ELF-1 (cell line): ENCODE measurements at regions not wholly inside any gene's neighbourhood (a gene's known extent, or its start where the extent isn't known, plus 50 kb on each side); places are given as distances from the start of the nearest gene placed in this dataset.
A peak's percentile ranks its signal among the peaks of the same experiment; 100 is the strongest.
"Not testable (repeated sequence)": the region's sequence is repeated elsewhere in the genome, so short reads cannot be mapped to it uniquely, and the experiment has no call there.

Source experiments
- DNase-seq: peaks from one replicate; pipeline ENCODE4 v3.0.0-alpha.2; 2016; ENCODE audit warnings: low read depth, low spot score

DNA sequence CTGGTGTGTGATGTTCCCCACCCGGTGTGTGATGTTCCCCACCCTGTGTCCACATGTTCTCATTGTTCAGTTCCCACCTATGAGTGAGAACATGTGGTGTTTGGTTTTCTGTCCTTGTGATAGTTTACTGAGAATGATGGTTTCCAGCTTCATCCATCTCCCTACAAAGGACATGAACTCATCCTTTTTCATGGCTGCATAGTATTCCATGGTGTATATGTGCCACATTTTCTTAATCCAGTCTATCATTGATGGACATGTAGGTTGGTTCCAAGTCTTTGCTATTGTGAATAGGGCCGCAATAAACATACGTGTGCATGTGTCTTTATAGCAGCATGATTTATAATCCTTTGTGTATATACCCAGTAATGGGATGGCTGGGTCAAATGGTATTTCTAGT lies 201.5 kb upstream of the IRAK1BP1 start:
- not testable (repeated sequence) for DNase-seq

DNA sequence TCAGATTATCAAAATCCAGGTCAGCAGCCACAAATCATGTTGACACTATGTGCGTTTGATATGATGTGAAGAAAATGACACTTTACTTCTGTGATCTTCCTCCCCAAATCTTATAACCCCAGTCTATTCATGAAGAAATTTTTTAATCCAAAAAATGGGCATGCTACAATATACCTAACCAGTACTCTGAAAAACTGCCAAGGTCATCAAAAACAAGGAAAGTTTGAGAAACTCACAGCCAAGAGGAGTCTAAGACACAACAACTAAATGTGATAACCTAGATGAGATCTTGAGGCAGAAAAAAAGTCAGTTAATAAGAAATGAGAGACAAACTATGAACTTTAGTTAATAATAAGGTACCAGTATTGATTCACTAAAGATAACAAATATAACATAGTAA lies 200.6 kb upstream of the IRAK1BP1 start:
- no peak for DNase-seq

DNA sequence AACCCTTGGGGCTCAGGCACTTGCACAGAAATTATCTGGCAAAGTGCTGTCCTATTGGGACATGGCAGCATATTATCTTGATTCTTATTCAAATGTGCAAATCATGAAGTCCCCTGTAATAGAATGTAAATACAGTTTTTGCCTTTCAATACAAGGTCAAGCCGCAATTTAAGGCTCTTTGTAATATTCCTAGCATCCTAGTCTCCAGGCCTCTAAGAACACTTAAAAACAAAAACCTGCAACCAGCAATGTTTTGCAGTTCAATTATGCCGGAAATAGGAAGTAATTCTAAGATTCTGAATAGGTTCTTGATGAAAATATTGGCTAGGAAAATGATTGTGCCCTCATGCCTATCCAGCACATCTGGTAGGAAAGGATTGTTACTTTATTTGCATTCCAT lies 197.2 kb upstream of the IRAK1BP1 start:
- no peak for DNase-seq

DNA sequence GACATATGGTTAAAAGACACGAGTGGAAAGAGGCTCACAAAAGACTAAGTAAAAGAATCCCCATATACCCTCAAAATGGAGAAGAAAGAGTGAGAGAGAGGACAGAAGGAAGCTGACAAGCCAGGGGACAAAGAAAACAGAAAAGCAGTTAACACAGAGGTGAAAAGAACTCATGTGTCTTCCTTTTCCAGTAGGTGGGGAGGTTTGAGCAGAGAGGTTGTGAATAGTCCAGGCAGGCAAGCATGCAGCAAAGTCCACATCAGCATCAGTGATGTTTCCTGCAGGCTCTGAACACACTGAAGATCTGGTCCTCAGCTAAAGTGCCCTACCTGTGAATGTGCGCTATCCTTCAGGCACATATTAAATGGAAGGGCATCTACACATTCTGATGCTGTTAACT lies 196.5 kb upstream of the IRAK1BP1 start:
- peak; percentile 2 for DNase-seq

DNA sequence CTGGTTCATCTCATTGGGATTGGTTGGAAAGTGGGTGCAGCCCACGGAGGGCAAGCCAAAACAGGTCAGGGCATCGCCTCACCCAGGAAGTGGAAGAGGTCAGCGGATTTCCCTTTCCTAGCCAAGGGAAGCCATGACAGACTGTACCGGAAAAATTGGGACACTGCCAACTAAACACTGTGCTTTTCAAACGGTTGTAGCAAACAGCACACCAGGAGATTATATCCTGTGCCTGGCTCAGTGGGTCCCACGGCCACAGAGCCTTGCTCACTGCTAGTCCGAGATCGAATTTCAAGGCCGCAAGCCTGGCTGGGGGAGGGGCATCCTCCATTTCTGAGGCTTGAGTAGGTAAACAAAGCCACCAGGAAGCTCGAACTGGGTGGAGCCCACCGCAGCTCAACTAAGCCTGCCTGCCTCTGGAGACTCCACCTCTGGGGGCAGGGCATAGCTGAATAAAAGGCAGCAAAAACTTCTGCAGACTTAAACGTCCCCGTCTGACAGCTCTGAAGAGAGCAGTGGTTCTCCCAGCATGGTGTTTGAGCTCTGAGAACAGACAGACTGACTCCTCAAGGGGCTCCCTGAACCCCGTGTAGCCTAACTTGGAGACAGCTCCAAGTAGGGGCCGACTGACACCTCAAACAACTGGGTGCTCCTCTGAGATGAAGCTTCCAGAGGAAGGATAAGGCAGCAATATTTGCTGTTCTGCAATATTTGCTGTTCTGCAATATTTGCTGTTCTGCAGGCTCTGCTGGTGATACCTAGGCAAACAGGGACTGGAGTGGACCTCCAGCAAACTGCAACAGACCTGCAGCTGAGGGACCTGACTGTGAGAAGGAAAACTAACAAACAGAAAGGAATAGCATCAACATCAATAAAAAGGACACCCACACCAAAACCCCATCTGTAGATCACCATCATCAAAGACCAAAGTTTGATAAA lies 191.0 kb upstream of the IRAK1BP1 start:
- peak; percentile 2 for DNase-seq

DNA sequence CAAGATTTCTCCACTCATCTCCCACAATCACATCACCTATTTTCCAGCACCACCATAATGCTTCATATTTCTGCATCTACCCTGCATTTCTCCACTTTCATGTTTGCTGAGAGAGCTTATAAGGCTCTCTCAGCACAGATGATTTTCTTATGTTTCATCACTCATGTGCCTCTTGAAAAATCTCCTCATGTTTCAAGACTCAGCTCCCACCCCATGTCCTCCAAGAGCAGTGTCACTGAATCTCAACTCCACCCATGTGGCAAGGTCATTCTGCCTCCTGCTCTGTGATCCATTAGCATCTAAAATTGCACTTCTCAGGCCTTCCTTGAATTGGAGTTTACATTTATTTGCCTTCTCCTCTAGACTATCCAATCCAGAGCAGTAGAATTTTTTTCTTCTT lies 178.7 kb upstream of the IRAK1BP1 start:
- no peak for DNase-seq

DNA sequence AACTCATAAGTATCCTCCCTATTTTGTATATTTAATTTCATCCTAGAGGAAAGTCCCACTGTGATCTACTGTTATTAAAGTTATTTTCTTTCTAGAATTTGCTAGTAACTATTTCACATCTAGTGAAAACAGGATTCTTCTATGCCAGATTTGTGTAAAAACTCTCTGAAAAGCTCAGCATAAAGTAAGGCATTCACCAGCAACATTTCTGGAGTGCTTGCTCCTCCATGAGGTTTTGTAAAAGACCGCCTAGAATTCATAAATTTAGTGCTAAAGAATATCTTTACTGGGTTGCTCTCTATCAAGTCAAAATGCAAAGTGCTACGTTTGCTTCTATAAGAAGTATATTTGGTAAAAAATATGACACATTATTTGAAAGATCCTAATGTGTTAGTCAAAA lies 173.5 kb upstream of the IRAK1BP1 start:
- DNase-seq: no peak

DNA sequence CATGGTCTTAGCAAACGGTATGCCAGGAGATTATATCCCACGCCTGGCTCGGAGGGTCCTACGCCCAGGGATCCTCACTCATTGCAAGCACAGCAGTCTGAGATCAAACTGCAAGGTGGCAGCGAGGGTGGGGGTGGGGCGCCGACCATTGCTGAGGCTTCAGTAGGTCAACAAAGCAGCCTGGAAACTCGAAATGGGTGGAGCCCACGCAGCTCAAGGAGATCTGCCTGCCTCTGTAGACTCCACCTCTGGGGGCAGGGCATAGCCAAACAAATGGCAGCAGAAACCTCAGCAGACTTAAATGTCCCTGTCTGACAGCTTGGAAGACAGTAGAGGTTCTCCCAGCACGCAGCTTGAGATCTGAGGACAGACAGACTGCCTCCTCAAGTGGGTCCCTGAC lies 172.7 kb upstream of the IRAK1BP1 start:
- not testable (repeated sequence) for DNase-seq

DNA sequence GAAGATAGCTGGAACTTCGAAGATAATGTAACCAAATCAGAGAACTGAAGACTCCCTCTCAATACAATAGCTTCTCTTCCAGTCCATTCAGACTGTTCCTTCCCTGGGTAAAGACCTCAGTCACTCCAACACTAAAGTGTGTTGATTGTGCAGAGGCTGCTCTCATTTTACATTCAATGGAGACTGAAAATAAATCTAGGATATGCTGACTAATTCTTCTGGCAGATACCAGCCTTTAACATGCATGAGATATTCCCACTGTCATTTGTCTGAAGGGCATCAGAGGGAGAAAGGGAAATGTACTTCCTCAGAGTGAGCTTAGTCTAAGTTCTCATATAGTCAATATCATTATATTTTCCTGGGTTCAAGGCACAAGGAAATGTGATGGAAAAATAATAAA lies 166.4 kb upstream of the IRAK1BP1 start:
- no peak for DNase-seq

DNA sequence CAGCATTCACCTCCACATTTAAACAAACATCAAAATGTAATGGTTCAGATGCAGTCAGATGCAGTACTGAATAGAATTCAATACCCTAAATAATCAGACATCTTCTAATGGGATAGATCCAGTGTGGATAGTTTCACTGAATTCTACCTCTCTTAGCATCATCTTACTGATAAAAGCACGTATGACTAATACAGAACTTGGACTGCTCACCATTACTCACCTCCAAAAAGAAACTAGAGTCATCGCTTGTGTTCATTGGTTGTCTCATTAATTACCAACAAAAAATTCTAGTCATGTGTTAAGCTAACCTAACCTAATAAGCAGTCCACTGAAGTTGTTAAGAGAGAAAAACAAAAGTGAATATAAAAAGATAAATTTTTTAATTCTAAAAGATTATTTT lies 165.9 kb upstream of the IRAK1BP1 start:
- DNase-seq: no peak

DNA sequence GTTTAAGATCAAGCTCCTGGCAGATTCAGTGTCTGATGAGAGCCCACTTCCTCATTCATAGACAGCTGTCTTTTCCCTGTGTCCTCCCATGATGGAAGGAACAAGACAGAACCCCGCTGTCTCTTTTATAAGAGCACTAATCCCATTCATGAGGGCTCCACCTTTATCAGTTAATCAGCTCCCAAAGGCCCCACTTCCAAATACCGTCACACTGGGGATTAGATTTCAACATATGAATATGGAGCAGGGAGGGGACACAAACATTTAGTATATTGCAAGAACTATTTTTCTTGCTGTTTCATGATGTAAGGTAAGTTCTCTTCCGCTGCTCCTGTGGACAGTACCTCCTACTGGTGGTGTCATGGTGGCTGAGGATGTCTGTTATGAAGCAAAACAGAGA lies 158.3 kb upstream of the IRAK1BP1 start:
- DNase-seq: no peak

DNA sequence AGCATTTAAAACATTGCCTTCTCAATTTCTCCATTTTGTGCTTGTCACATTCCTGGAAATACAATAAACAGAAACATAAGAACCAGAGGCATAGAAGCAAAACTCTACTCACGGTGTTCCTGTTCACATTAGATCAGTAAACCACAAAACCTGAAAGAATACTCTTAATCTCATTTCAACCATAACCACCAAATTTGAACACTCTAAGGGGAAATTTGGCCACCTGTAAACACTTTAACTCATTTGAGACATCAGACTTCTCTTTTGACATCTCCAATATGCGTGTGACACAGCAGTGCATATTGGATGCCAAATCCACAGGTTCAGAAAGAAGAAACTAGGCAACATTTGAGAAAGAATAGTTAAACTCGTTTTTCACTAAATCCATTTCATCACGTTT lies 153.8 kb upstream of the IRAK1BP1 start:
- no peak for DNase-seq

DNA sequence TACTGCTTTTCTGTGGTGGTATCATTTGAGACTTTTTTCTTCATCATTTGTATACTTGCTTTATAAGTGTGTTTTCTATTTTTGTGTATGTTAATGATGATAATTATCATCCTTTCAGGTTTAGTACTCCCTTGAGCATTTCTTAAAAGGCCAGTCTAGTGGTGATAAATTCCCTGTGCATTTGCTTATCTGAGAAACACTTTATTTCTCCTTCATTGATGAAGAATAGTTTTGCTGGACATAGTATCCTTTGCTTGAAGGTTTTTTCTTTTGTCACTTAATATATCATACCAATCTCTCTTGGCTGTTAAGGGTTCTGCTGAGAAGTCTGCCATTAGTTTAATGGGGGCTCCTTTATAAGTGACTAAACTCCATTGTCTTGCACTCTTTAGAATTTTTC lies 123.2 kb upstream of the IRAK1BP1 start:
- DNase-seq: no peak

DNA sequence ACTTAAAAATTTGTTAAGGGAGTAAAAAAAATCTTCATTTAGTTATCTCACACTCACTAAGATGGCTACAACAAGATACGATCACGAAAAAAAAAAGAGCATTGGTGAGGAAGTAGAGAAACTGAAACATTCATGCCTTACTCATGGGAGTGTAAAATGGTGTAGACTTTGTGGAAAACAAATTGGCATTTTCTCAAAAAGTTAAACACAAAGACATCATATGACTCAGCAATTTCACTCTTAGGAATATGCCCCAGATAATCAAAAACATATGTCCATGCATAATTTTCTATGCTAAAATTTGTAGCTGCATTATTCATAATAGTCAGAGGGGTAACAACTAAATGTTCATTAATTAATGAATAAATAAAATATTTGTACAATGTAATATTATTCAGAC lies 120.9 kb upstream of the IRAK1BP1 start:
- no peak for DNase-seq

DNA sequence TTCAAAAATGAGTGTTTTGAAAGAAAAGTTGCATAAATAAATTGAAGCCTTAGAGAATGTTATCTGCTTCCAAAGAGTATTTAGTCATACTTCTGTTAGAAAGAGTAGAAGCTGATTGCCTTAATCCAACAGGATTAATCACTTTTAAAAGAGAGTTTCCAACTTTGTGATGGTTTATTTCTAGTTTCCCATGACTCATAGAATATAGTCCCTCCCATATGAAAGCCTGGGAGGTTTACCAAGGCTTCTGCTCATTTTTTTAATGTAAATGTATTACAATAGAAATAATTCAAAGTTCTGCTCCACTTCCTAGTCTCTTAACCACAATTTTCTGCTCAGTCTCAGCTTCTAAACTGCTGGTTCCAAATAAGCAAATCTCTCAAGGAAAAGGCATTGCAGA lies 118.0 kb upstream of the IRAK1BP1 start:
- DNase-seq: no peak

DNA sequence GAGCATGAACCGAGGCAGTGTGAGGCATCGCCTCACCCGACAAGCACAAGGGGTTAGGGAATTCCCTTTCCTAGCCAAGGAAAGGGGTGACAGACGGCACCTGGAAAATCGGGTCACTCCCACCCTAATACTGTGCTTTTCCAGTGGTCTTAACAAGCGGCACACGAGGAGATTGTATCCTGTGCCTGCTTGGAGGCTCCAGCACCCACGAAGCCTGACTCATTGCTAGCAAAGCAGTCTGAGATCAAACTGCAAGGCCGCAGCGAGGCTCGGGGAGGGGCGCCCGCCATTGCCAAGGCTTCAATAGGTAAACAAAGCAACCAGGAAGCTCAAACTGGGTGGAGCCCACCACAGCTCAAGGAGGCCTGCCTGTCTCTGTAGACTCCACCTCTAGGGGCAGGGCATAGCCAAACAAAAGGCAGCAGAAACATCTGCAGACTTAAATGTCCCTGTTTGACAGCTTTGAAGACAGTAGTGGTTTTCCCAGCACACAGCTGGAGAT lies 109.0 kb upstream of the IRAK1BP1 start:
- DNase-seq: not testable (repeated sequence)

DNA sequence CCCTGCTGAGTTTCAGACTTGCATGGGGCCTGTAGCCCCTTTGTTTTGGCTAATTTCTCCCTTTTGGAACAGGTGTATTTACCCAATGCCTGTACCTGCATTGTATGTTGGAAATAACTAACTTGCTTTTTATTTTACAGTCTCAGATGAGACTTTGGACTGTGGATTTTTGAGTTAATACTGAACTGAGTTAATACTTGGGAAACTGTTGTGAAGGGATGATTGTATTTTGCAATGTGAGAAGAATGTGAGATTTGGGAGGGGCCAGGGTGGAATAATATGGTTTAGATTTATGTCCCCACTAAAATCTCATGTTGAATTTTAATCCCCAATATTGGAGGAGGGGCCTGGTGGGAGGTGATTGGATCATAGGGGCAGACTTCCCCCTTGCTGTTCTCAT lies 99.1 kb upstream of the IRAK1BP1 start:
- no peak for DNase-seq

DNA sequence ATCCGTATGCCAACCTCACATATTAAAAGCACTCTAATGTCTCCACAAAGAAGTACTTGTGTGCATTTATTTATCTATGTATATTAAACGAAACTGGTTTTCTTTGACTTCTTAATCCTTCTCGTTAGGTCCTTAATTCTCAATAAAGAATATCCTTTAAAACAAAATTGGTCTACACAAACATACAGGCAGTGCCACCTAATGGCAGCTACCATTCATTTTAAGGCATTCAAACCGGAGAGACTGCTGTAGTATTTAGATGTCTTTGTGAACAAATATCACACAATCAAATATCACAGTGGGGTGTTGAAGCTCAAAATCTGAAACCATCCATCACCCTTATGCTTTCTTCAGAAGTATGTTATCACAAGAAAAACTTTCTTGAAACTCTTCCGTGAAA lies 96.6 kb upstream of the IRAK1BP1 start:
- no peak for DNase-seq

DNA sequence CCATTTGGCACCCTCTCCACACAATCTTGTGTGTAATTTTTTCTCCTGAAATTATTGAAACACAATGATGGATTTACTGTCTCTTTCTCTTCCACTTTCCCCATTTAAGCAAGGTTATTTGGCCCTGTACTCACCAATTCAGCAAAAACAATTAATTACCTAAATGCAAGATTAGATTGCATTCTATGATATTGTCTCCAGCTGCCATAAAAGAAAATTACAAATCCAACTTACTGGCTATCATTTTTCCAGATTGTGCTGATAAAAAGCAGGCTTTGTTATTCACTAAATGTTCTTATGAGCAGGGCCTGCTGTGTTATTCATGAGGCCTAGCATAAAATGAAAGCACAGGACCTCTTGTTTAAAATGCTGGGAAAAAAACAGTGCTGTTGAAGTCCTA lies 95.8 kb upstream of the IRAK1BP1 start:
- DNase-seq: no peak

DNA sequence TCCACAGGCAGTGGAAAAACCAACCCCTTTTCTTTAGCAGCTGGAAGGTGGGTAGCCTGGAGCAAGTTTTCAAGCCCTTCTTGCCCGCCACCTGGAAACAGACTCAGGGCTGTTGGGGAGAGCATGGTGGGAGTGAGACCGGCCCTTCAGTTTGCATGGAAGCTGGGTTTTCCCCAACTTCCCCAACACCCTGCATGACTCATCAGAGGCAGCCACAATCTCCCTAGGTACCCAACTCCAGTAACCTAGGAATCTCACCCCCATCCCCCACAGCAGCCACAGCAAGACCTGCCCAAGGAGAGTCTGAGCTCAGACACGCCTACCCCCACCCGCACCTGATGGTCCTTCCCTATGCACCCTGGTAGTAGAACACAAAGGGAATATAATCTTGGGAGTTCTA lies 86.3 kb upstream of the IRAK1BP1 start:
- no peak for DNase-seq

DNA sequence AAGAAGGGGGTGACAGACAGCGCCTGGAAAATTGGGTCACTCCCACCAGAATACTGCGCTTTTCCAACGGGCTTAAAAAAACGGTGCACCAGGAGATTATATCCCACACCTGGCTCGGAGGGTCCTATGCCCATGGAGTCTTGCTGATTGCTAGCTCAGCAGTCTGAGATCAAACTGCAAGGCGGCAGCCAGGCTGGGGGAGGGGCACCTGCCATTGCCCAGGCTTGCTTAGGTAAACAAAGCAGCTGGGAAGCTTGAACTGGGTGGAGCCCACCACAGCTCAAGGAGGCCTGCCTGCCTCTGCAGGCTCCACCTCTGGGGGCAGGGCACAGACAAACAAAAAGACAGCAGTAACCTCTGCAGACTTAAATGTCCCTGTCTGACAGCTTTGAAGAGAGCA lies 84.0 kb upstream of the IRAK1BP1 start:
- DNase-seq: not testable (repeated sequence)

DNA sequence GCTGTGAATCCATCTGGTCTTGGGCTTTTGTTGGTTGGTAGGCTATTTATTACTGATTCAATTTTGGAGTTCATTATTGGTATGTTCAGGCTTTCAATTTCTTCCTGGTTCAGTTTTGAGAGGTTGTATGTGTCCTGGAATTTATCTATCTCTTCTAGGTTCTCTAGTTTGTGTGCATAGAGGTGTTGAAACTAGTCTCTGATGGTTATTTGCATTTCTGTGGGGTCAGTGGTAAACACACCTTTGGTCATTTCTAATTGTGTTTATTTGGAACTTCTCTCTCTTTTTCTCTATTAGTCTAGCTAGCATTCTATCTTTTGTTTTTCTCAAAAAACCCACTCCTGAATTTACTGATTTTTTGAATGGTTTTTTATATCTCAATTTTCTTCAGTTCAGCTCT lies 70.1 kb upstream of the IRAK1BP1 start:
- DNase-seq: no peak

DNA sequence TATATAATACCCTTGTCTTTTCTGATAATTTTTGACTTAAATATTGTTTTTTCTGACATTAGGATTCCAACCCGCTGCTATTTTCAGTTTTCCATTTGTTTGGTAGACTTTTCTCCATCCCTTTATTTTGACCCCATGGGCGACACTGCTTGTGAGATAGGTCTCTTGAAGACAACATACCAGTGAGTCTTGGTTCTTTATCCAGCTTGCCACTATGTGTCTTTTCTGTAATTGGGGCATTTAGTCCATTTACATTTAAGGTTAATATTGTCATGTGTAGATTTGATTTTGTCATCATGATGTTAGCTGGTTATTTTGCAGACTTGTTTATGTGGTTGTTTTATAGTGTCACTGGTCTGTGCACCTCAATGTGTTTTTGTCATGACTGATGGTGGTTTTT lies 67.7 kb upstream of the IRAK1BP1 start:
- DNase-seq: no peak

DNA sequence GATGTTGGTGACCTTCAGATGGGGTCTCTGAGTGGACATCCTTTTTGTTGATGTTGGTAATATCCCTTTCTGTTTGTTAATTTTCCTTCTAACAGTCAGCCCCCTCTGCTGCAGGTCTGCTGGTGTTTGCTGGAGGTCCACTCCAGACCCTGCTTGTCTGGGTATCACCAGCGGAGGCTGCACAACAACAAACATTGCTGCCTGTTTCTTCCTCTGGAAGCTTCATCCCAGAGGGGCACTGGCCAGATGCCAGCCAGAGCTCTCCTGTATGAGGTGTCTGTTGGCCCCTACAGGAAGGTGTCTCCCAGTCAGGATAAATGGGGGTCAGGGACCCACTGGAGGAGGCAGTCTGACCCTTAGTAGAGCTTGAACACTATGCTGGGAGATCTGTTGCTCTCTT lies 60.6 kb upstream of the IRAK1BP1 start:
- DNase-seq: not testable (repeated sequence)
